BLaER1 treated with 17β-estradiol and CSF1 and Interleukin-3, amounts not matched to agents 10 nM and 100 nM (cell line): ENCODE measurements at regions not wholly inside any gene's neighbourhood (a gene's known extent, or its start where the extent isn't known, plus 50 kb on each side); places are given as distances from the start of the nearest gene placed in this dataset.

Experiments
- H3K27ac ChIP-seq, 11 experiments: shearing (Covaris generic); formaldehyde crosslinking; 2 replicates each; pipeline ENCODE4 v1.8.1; 2022
- H3K27me3 ChIP-seq, 11 experiments: shearing (Covaris generic); formaldehyde crosslinking; 2 replicates each; pipeline ENCODE4 v1.8.1; 2022
- H3K36me3 ChIP-seq, 11 experiments: shearing (Covaris generic); formaldehyde crosslinking; 2 replicates each; pipeline ENCODE4 v1.8.1; 2022
- H3K4me1 ChIP-seq, 10 experiments: shearing (Covaris generic); formaldehyde crosslinking; 2 replicates each; pipeline ENCODE4 v1.8.1; 2022
- H3K4me2 ChIP-seq, 11 experiments: shearing (Covaris generic); formaldehyde crosslinking; 2 replicates each; pipeline ENCODE4 v1.8.1; 2022
- H3K4me3 ChIP-seq, 10 experiments: shearing (Covaris generic); formaldehyde crosslinking; 2 replicates each; pipeline ENCODE4 v1.8.1; 2022
- H3K9ac ChIP-seq, 11 experiments: shearing (Covaris generic); formaldehyde crosslinking; 2 replicates each; pipeline ENCODE4 v1.8.1; 2022
- H3K9me3 ChIP-seq, 11 experiments: shearing (Covaris generic); formaldehyde crosslinking; replicated peaks in 1 of 11; 2 replicates each; pipeline ENCODE4 v1.8.1; 2022
- H4K20me1 ChIP-seq, 11 experiments: shearing (Covaris generic); formaldehyde crosslinking; 2 replicates each; pipeline ENCODE4 v1.8.1; 2022
- Cebpa-rat ChIP-seq, 11 experiments: shearing (Covaris generic); IDR thresholded peaks; 2 replicates each; pipeline ENCODE4 v1.8.1; 2022

DNA sequence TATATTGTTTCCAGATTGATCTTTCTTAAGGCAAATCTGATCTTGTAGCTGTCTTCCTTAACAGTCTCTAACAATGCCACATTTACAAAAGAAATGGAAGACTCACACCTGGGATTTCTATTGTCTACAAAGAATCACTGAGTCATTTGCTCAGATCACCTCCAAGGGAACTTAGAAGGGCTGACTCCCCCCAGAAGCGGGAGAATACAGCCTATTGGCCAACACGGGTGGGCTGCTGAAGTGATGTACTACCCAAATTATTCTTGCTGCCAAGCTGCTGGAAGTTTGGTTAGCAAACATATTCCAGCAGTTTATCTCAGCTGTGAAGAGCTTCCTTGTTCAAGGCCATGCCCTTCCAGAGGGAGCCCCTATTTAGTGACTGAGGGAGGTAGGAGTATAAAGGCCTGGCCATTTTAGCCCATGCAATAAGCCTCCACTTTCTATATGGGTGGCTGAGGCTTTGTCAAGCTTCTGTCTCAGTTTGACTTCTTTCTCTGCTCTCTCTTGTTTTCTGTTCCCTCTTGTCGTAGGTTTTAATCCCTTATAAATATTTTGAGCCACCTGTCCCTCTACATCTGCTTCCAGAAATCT is 379.4 kb downstream of the PRR16 start:
- Histone ChIP-seq H3K4me2 (no peak overlapping the region), H3K9me3 (no peaks in the 10 kb centered on the region; a peak in 1 of 22 replicates), H3K27ac (no peak overlapping the region), H3K36me3 (no peaks in the 10 kb centered on the region), H3K4me1 (no peaks in the 10 kb centered on the region), H3K4me3 (no peak overlapping the region), H3K27me3 (no peaks in the 10 kb centered on the region), H4K20me1 (no peaks in the 10 kb centered on the region), H3K9ac (no peak overlapping the region)
- TF ChIP-seq Cebpa-rat (IDR thresholded peaks at IDR 0.05): no peak

DNA sequence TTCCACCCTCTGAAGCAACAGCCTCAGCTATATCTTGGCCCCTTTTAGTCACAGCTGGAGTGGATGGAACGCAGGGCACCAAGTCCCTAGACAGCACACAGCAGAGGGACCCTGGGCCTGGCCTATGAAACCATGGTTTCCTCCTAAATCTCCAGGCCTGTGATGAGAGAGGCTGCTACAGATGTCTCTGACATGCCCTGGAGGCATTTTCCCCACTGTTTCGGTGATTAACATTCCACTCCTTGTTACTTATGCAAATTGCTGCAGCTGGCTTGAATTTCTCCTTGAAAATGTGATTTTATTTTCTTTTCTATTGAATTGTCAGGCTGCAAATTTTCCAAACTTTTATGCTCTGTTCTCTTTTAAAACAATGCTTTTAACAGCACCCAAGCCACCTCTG is 384.8 kb downstream of the PRR16 start:
- Histone ChIP-seq H3K36me3 (no peaks in the 10 kb centered on the region), H3K4me1 (no peaks in the 10 kb centered on the region), H3K27me3 (no peaks in the 10 kb centered on the region), H4K20me1 (no peaks in the 10 kb centered on the region), H3K9me3 (no peaks in the 10 kb centered on the region; a peak in 1 of 22 replicates), H3K9ac (no peak overlapping the region), H3K4me2 (no peak overlapping the region), H3K27ac (no peak overlapping the region), H3K4me3 (no peak overlapping the region)
- TF ChIP-seq Cebpa-rat (IDR thresholded peaks at IDR 0.05): no peak

DNA sequence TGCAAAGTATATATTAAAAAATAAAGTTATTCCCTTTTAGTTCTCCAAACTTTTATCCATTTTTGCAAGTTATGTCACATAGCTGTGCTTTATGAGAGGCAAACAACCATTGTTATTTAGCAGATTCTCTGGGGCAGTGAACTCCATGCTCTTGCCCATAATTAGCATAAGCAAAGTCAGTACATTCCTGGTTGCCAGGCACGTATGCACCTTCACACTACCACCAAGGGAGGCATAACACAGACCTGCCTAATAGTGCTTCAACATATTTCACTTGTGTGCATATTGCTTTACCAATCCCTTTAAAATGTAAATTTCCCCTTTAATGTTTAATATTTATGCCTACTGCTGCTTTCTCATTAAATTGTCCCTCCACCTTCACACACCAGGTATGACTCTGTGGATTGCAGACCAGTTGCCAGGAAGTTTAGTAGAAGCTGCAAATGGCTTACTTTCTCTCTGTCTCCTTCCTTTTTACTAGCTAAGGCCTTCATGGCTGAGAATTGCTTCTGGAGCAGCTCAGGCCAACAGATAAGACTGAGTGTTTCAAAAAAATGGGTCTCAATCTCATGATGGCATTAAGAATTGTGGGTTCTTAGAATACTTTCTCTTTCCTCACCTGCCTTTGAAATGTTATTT is 388.2 kb downstream of the PRR16 start:
- Histone ChIP-seq H3K27me3 (no peaks in the 10 kb centered on the region), H3K36me3 (no peaks in the 10 kb centered on the region), H3K27ac (no peak overlapping the region), H3K4me3 (no peak overlapping the region), H3K9ac (no peak overlapping the region), H4K20me1 (no peaks in the 10 kb centered on the region), H3K4me2 (no peak overlapping the region), H3K4me1 (no peaks in the 10 kb centered on the region), H3K9me3 (no peaks in the 10 kb centered on the region; a peak in 1 of 22 replicates)
- TF ChIP-seq Cebpa-rat (IDR thresholded peaks at IDR 0.05): no peak

DNA sequence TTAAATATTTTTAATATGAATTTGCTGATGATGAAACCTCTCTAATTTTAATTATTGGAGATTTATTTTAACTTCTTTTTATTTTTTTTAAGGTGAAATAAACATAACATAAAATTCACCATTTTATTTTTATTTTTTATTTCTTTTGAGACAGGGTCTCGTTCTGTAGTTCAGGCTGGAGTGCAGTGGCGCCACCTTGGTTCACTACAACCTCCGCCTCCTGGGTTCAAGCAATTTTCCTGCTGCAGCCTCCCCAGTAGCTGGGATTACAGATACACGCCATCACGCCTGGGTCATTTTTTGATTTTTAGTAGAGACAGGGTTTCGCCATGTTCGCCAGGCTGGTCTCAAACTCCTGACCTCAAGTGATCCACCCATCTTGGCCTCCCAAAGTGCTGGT is 402.9 kb downstream of the PRR16 start:
- TF ChIP-seq Cebpa-rat (IDR thresholded peaks at IDR 0.05): no peak
- Histone ChIP-seq H3K4me3 (no peak overlapping the region), H3K4me1 (no peaks in the 10 kb centered on the region), H3K9ac (no peak overlapping the region), H3K4me2 (no peak overlapping the region), H3K27ac (no peak overlapping the region), H3K27me3 (no peaks in the 10 kb centered on the region), H3K9me3 (peaks cover 0 to 2% (median 0%) of the 10 kb centered on the region in 11 experiments; a peak in 1 of 22 replicates), H4K20me1 (no peaks in the 10 kb centered on the region), H3K36me3 (no peaks in the 10 kb centered on the region)

DNA sequence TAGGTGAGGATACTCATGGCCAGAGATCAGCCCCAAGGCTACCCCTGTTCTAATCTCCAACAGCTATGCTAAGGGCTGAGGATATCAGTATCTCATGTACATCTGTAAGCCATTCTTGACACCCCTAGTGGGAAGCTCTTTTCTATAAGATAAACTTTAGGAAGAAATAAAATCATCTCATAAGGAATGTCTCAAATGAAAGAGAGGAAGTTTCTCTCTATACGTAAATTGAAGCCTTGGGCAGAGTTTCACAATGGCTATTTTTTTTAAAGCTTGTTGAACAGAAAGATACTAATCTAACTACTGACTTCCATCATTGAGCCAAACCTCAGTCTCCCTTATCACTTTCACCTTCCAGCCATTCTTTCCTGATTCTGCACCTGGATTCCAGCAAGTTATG is 405.7 kb downstream of the PRR16 start:
- H3K9me3 ChIP-seq: no peaks in the 10 kb centered on the region
- H3K36me3 ChIP-seq: no peaks in the 10 kb centered on the region
- TF ChIP-seq Cebpa-rat (IDR thresholded peaks at IDR 0.05): no peak
- H3K27ac ChIP-seq: no peak overlapping the region
- H3K4me3 ChIP-seq: no peak overlapping the region
- no peaks in the 10 kb centered on the region for H3K27me3 ChIP-seq
- no peak overlapping the region for H3K9ac ChIP-seq
- no peaks in the 10 kb centered on the region for H3K4me1 ChIP-seq
- no peak overlapping the region for H3K4me2 ChIP-seq
- H4K20me1 ChIP-seq: no peaks in the 10 kb centered on the region

DNA sequence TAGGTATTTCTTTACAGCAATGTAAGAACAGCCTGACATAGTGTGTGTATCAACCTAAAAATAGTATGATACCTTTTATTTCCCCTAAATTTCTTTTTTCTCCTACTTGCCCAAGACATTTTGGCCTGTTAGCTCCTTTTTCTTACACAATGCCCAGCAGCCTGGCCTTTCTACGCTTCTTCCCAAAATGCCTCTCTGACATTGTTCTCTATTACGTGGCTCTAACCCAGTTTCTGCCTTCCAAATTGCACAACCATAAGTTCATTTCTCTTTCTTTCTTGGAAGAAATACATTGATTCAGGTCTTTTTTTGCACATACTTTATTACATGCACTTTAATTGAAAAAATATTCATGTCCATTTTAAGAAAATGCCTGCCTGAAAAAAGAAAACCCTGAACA is 408.2 kb downstream of the PRR16 start:
- Histone ChIP-seq H3K4me3 (no peak overlapping the region), H3K27me3 (no peaks in the 10 kb centered on the region), H4K20me1 (no peaks in the 10 kb centered on the region), H3K36me3 (no peaks in the 10 kb centered on the region), H3K27ac (no peak overlapping the region), H3K9me3 (no peaks in the 10 kb centered on the region), H3K4me1 (no peaks in the 10 kb centered on the region), H3K4me2 (no peak overlapping the region), H3K9ac (no peak overlapping the region)
- no peak for TF ChIP-seq Cebpa-rat (IDR thresholded peaks at IDR 0.05)

DNA sequence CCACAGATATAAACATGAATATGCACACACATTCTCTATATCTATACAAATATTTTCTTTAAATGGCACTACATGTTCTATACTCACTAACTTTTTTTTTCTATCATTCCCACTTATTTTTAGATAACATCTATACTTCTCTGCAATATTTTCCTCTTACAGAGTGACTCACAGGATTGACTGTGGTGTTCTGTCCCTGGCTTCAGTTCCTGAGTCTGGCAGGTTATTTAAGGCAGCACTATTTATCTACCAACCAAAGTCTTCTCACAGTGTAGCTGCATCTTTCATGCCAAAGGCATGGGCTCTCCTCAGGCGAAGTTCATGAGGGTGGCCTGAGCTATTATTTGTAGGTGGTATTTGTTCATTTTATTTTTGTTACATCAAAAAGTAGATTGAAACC is 409.0 kb downstream of the PRR16 start:
- no peak overlapping the region for H3K4me3 ChIP-seq
- H4K20me1 ChIP-seq: no peaks in the 10 kb centered on the region
- TF ChIP-seq Cebpa-rat (IDR thresholded peaks at IDR 0.05): no peak
- H3K27ac ChIP-seq: no peak overlapping the region
- no peaks in the 10 kb centered on the region for H3K27me3 ChIP-seq
- no peaks in the 10 kb centered on the region for H3K36me3 ChIP-seq
- no peak overlapping the region for H3K9ac ChIP-seq
- no peaks in the 10 kb centered on the region for H3K4me1 ChIP-seq
- H3K4me2 ChIP-seq: no peak overlapping the region
- no peaks in the 10 kb centered on the region for H3K9me3 ChIP-seq

DNA sequence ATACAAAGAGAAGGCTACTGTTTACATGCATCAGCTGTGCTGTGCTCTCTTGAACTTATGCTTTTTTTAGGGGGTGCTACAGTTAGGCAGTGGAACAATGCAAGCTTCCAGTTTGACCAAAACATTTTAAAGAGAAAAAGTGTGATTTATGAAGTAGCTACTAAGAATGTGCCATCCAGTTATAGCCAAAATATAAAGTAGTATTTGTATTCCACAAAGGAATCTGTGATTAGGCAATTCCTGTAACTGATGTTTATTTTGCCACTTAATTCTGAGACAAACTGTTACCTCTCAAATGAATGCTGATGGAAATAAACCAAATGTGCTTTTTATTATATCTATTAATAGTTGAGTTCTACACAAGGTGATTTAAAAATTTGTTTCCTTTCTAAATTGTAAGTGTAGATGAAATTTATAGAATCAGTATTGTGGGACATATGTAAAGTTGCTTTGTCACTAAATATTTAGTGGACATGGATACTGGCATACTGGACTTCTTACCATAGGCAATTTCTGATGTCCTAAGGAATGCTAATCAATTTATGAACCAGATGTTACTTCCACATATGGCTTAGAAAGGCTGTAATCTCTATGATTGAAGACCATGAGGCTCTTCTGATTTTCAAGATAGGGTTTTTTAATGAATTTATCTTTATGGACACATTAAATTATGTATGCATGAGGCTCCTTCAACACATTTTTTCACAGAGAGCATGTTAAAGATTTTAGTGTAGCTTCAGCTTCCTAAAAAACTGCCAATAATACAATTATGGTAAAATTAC is 410.2 kb downstream of the PRR16 start:
- Histone ChIP-seq H3K4me1 (no peaks in the 10 kb centered on the region), H4K20me1 (no peaks in the 10 kb centered on the region), H3K9me3 (no peaks in the 10 kb centered on the region), H3K27me3 (no peaks in the 10 kb centered on the region), H3K4me2 (no peak overlapping the region), H3K4me3 (no peak overlapping the region), H3K27ac (no peak overlapping the region), H3K9ac (no peak overlapping the region), H3K36me3 (no peaks in the 10 kb centered on the region)
- no peak for TF ChIP-seq Cebpa-rat (IDR thresholded peaks at IDR 0.05)

DNA sequence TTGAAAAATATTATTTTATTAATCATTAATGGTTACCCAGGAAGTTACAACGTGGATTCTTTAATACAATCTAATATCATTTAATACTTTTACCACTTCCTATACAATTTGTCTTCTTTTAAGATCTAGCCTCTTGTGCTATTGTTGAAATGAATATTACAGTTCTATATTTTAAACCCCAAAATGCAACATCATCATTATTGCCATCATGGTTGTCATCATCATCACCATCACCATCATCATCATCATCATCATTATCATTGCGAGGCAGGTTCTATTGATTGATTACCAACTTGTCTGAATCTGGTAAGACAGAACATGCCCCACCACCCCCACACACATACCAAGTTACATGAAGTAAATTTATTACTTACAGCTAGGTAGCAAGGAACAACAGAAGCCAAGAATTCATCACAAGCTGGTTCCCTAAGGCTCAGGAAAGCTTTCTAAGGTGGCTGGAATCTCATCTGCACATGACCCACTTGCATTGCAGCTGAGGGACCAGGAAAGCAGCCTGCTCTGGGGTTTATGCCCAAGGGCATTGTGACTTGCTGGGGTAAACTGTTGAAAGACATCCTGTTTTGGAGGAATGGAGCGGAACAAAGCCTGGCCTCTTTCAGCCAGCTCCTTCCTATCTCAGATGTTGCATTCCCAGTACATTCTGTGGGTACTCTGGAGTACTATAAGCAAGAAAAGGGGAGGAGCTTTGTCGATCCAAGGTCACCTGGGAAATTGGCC is 418.1 kb downstream of the PRR16 start:
- H3K4me1 ChIP-seq: peaks cover 6 to 26% (median 20%) of the 10 kb centered on the region in 10 experiments
- no peak; a peak in 1 of 22 replicates for TF ChIP-seq Cebpa-rat (IDR thresholded peaks at IDR 0.05)
- no peaks in the 10 kb centered on the region for H3K27me3 ChIP-seq
- H3K4me3 ChIP-seq: no peak overlapping the region
- no peaks in the 10 kb centered on the region for H3K36me3 ChIP-seq
- no peak overlapping the region for H3K9ac ChIP-seq
- no peaks in the 10 kb centered on the region for H4K20me1 ChIP-seq
- peak overlapping the region in 8 of 11 experiments; percentile 23 to 67 (median 57); a peak in 15 of 22 replicates for H3K4me2 ChIP-seq
- no peaks in the 10 kb centered on the region for H3K9me3 ChIP-seq
- H3K27ac ChIP-seq: peak overlapping the region in 2 of 11 experiments; percentile 8 to 18; a peak in 1 of 22 replicates
